NCI-H2029 (cell line): ENCODE measurements at regions not wholly inside any gene's neighbourhood (a gene's known extent, or its start where the extent isn't known, plus 50 kb on each side); places are given as distances from the start of the nearest gene placed in this dataset.
A peak's percentile ranks its signal among the peaks of the same experiment; 100 is the strongest.

ENCODE experiments used
- DNase-seq: peaks from one replicate; lab custom pipeline; 2025; lab: John Stamatoyannopoulos, UW

DNA sequence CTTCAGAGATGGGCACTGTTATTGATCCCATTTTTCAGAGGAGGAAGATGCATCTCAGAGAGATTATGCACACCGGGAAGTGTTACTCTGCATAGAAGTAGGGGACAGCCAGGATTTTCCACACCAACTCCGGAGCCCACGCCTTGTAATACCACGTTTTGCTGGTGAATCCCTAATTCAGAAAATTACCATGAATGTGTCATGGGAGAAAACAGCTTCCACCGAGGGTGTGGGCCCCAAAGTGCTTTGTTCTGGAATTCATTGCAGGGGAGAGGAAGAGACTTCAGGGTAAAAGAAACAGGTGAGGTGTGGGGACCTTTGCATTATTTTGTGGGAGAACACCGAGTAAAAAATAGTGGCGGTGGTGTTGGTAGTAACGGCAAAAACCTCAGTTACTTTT is 1051.4 kb upstream of the RBFOX1 start:
- no peak for DNase-seq

DNA sequence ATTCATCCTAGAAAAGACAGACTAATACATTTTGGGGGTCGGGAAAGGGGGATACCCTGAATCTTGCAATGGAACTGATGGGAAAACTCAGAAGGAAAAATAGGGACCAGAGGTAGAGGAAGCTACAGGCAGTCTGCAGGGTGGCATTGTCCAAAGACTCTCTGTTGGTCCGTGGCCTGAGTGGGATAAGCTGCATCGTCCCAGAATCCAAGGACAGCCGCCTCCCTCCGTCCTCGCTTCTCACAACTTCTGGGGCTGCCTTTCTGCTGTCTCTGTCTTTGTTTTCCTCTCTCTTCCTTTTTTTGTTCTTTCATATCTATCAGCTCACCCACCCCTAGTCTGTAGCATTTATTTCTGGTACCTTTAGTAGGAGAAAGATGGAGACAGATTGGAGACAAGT is 1052.6 kb upstream of the RBFOX1 start:
- DNase-seq: no peak

DNA sequence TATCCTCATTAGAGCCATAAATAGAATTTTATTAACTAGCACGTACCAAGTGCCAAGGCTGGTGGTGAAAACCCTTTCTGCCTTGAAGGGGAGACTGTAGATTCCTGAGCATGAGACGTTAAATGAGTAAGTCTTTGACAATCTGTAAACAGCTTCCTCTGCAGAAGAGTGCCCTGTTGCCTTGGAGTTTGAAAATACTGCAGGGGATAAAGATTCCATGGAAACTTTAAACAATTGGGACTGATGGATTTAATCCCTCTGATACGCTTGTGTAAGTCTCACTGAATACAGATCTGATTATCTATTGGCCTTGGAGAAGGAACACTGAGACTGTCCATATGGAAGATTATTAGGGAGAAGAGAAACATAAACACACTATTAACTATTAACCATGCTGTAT is 1053.4 kb upstream of the RBFOX1 start:
- DNase-seq: no peak

DNA sequence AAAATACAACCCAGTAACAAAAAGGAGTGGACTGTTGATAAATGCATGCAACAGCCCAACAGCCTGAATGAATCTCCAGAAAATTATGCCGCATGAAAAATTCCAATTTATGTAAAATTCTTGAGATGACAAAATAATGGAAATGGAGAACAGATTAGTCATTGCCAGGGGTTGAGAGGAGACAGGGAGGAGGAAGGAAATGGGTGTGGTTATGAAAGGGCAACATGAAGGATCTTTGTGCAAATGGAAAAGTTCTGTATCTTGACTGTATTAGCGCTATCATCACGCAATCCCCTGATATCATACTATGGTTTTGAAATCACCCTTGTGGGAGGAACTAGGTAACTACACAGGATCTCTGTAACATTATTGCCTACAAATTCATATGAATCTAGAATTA is 1058.3 kb upstream of the RBFOX1 start:
- no peak for DNase-seq

DNA sequence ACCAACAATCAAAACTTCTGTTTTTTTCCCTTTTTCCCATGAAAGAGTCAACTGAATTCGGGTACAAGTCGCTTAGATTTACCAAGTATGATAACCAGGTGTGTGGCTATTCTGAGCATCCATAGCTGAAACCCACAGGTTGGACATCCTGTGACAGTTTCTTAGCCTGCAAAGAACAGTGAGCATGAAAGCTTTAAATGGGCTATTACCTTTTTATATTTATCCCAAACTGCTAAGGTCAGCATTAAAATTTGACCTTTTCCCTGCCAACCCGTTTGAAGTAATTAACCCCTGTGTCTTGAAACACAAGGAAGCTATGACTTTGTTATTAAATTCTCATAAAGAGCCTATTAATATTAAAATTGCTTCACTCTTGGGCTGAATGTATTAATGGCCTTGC is 1065.0 kb upstream of the RBFOX1 start:
- no peak for DNase-seq

DNA sequence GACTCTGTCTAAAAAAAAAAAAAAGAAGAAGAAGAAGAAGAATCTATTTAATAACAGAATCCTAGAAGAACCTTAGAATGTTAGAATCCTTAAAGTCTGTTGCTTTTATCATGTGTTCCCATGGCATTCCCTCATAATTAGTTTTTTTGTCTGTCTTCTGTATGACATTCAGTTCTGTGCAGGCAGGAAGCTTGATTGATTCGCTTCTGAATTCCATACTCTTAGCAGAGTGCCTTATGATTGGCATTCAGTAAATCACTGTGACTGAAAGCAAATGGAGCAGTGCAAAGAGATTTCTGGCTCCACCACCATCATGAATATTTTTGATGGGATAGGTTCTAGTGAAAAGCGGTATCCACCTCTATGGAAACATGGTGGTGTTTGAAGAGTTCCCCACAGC is 1065.9 kb upstream of the RBFOX1 start:
- DNase-seq: no peak

DNA sequence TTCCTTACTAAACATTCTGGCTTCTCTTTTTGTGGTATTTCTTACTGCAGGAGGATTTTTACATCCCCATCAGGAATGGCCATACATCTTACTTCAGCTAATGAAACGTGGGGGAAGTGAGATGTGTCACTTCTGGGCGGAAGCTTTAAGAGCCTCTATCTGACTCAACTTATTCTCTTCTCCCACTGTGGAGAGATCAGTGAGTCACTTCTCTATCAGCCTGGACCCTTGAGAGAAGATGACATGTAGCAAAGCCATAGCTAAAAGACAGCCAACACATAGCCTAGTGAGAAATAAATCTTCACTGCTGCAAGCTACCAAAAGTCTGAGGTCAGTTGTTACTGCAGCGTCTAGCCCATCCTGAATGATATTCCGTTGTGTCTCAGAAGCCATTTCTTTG is 1066.7 kb upstream of the RBFOX1 start:
- no peak for DNase-seq

DNA sequence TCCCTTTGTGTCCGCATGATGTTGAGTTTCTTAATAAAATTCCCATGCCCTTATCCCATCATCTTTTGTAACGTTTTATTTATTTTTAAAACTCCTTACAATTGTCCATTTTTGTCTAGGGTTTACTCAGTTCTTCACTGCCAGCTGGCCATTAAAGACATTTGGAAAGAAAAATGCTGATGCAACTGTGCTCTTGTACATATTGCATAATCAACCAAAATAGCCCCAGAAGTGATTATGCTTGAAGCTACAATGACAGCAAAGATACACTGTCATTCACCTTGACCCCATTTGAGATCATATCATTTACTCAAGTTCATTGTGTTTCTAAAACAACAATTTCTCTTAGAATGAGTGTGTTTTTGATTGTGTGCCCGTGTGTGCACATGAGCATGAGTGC is 1074.6 kb upstream of the RBFOX1 start:
- no peak for DNase-seq

DNA sequence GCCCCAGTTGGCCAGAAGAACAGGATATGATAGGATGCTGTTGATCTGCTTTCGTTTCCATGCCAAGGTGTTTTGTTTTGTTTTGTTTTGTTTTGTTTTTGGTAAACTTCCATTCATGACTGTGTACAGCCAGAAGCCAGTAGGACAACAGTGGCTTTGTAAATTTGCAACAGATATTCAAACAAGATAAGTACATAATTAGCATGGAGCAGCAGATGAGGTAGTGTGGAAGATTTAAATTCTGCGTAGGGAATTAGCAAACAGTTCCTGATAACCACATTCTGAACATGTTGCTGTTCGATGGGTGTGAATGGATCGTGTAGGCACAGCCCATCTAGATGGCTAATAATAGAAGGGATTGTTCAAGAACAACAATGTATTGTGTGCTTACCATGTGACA is 1080.1 kb upstream of the RBFOX1 start:
- no peak for DNase-seq

DNA sequence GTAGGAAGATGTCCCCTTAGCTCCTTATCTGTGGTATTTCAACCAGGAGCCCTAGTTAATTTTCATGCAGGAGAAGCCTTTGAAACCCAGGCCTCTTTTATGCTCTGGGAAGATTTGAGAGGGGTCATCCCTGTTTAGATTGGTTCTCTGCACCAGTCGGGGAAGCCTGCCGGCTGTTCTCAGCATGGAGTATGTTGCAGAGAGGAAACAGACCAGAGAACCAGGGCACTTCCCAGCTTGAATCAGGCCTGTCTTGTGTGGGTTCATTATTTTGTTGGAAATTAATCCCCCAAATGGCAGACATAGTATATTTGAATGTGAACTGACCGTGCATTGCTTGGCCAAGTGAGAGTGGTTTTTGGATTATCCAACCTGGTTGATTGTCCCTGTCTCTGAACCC is 1082.1 kb upstream of the RBFOX1 start:
- no peak for DNase-seq

DNA sequence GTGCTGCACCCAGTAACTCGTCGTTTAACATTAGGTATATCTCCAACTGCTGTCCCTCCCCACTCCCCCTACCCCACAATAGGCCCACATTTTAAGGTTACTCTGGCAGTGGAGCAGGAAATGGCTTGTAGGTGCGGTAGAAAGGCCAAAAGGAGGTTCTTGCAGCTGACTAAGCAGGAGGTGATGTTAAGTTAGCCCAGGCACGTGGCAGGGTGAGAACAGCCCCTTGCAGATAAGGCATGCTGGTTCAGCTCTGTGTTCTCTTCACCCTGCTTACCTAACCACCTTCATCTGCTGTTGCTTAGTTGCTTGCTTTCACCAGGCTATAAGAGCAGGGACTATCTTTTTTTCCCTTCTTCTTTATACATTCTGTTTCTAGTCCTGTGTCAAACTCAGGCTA is 1082.8 kb upstream of the RBFOX1 start:
- DNase-seq: no peak

DNA sequence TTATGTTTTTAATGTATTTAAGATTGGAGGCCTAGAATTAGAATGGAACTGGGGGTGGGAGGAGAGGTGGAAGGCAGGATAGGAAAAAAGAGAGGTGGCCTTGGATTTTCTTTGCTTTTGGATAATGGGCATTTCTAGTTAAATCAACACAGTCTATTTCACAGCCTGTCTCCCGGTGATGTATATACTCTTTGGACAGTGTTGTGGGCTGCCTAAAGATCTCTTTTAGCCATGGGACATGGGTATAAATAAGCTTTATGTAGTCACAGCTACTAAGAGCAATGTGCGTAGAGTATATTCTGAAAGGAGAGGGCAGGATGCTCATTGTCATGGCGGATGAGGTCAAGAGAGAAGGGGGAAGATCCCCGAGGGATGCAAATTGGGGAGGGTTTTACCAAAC is 1084.4 kb upstream of the RBFOX1 start:
- no peak for DNase-seq

DNA sequence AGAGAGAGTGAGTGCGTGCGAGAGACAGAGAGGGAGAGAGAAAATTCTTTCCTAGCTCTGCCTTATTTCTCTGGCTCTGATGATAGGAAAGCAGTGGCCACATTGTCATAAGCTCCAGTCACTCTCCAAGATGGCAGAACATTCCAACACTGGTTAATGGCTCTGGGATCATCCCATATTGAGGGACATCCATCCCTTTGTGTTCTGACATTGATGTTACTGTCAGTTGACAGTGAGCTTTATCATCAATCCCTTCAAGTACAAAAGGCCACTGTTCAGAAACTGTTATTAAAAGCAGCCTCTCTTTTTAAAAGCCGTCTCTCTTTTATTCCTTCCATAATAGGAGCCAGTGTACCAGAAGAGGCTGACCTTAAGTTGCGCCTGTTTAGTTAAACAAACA is 1084.9 kb upstream of the RBFOX1 start:
- DNase-seq: no peak

DNA sequence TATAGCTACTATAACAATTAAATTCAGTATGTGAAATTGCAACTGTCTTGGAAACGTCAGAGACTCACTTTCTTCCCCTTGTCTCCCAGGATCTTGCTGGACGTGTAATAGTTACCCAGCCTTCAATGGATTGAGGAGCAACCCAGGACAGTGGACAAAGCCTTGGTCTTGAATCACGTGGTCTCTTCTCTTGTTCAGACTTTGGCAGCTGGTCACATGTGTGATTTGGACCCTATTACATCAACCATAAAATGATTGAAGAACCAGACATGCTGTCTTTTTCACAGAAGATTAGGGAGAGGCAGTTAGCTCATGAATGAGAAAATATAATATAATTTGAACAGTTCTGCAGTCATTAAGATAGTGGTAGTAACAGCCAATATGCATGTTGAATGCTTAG is 1085.5 kb upstream of the RBFOX1 start:
- no peak for DNase-seq

DNA sequence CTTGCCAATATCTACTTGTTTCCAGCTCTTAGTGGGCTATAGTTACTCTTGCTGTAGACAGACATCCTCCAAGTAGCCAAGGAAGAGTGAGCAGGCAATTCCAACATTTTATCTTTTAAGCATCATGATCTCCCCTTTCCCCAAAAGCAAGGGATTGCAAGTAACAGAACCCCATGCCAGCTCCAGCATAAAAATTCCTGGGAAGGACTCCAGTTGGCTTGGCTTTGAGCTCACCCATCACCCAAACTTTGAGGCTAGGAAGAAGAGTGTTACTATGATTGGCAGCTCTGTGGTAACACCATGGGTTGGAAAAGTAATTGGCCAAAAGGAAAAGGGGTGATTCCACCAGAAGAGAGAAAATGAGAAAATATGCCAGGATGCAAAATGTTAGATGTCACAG is 1086.4 kb upstream of the RBFOX1 start:
- DNase-seq: no peak

DNA sequence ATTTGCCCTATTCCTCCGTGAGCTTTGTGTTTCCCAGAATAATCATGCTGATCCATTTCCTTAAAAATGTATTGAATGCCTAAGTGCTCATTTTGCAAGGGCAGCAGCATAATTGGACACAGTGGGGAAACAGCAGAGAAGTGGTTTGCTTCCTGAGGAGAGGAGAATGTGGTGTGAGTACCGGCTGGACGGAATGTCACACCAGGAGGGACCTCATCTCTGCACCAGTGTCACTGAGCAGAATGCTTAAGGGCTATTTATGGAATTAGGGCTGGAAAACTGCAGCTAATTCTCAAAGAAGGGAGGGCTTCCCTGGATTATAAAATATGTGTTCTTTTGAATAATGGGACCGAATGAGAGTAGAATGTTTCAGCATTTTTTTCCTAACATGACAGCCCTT is 1100.6 kb upstream of the RBFOX1 start:
- DNase-seq: no peak

DNA sequence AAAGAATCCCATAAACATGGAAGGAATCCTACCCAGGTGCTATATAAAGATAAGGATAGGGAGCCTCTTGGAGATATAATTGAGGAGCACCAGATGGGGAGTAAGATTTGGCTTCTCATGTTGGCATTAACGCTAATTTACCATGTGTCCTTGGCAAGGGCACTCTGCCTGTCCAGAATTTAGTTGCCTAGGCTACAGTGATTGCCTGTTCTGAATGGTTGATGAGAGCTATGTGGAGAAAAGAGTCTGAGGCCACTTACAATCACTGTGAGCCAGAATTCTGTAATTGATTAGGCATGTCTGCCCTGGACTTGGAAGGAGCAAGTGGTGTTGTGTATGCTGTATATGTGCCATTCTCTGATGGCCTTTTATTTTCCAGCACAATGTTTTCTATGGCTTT is 1101.2 kb upstream of the RBFOX1 start:
- no peak for DNase-seq

DNA sequence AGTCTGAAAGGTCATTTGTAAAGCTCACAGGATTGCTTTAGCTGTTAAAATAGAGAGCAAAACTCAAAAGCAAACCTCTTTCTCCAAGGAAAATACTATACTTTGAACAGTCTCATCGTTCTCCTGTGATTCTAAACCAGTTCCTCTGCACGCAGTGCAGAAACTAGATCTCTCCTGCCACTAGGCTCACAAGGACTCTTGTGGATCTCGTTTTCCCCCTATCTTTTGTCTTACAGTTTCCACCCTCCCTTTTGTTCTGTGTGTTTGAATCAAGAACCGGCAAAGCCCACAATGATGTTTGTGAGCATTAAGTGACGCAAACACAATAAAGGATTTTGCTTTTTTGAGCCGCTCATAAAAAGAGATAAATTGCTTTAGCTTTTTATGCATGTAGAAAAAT is 1103.5 kb upstream of the RBFOX1 start:
- peak; percentile 60 for DNase-seq

DNA sequence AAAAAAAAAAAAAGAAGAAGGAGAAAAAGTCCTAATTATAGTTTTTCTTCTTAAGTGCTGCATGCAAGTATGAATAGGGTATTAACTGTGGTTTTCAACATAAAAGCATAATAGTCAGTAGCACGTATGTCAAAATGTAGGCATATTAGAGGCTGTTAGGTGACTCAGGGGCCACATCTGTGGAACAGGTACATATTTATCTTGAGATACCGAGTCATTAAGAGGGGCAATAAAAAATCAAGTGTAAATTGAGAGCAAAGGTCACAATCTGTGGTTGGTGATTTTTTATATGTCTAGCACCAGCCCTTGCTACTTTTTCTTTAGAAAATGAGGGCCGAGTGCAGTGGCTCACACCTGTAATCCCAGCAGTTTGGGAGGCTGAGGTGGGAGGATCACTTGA is 1113.8 kb upstream of the RBFOX1 start:
- no peak for DNase-seq

DNA sequence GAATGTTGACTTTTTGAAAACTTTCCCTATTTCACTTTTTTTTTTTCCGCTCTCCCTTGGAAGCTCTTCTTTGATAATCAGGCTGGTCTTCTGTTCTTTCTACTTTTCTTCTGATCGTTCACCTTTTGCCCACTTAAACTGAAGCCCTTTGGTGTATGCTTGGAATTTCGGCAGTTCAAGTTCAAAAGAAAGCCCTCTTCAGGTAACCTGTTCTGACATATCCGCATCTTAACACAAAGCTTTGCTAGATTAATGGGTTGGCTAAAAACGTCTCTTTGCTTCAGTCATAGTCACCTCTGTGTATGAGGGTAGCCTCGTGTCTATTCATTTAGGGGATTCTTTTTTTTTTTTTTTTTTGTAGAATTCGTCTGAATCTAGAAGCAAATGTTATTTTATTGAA is 1115.8 kb upstream of the RBFOX1 start:
- no peak for DNase-seq

DNA sequence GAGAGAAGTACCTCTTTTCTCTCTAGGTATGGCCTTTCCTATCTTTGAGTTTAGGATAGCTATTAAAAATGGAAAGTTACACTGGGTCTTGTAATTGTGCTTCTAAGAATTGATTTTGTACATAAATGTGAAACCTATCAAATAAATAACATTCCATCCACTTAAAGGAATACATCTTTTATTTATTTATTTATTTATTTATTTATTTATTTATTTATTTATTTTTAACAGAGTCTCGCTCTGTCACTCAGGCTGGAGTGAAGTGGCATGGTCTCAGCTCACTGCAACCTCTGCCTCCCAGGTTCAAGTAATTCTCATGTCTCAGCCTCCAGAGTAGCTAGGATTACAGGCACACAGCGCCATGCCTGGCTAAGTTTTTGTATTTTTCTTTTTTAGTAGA is 1114.0 kb upstream of the EEF2KMT start:
- no peak for DNase-seq

DNA sequence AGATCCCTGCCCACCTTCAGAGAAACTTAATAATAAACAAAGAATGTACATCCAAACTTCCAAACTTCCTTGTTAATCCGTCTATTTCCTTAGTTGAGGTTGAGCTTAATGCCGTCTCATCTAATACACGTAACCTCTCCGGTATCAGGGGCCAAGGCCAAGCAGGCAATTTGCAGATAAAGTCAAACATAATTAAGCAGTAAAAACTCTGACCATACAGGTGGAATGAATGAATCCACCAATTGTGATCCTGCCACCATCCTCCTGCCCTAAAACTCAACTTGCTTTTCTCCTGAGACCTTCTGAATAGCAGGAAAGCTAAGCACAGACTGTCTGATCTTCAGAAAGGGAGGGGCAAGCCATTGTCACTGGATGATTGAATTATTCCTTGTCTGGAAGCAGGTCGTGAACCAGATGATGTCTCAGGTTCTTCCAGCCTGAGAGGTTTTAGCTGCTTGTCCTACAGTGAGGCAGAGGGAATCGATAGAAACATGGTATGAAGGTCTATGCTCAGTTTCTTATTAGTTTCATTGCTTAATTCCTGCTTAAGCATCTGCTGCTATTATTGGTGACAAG is 1111.8 kb upstream of the EEF2KMT start:
- DNase-seq: no peak

DNA sequence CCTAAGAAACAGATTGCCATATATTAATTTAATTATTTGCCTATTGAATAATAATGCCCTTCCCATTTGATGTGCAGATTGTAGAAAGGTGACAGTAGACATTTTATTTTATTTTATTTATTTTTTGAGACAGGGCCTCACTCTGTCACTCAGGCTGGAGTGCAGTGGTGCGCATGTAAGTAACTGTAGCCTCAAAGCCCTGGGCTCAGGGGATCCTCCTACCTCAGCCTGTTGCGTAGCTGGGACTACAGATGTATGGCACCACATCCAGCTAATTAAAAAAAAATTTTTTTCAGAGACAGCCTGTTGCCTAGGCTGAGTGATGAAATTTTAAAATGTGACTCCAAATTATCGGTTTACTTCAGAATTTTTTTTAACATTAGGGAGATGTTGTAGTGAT is 1110.0 kb upstream of the EEF2KMT start:
- no peak for DNase-seq

DNA sequence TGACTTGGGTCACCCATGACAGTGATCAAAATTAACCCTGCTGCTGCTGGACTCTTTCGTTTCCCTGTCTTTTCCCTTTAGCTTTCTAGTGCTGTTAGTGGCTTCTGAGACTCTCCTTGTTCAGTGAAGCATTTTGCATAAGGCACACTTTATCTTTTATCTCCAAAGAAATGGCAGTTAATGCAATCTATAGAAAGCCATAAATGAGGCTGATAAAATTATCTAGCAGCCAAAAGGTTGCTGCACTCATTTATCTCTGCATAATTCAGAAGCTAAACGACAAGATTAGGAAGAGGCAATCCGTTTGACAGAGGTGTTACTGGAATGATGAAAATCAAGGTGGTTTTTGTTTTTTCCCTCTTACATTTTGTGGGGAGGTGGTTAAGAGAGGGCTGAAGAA is 1109.5 kb upstream of the EEF2KMT start:
- no peak for DNase-seq

DNA sequence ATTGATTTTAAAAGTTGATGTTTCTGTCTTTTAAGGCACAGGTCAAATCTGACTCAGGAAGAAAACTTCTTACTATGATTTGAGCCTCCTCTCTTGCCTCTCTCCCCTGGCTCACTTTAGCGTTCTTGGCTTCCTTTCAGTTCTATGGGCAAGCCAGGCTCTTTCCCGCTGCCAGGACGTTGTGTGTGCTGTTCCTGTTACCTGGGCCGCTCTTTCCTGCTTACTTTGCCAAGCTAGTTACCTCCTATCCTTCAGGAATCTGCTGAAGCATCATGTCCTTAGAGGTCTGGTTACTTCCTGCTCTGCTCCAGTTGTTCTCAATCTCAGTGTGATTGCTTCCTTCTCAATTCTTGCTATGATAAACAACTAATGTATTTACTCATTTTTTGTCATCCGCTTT is 1108.5 kb upstream of the EEF2KMT start:
- DNase-seq: peak; percentile 46
